ENCODE measurements at regions not wholly inside any gene's neighbourhood (a gene's known extent, or its start where the extent isn't known, plus 50 kb on each side); places are given as distances from the start of the nearest gene placed in this dataset.
"Not testable (repeated sequence)": the region's sequence is repeated elsewhere in the genome, so short reads cannot be mapped to it uniquely, and the experiment has no call there.

- Mint-ChIP-seq H3K27ac (ENCODE audit: low read depth) (no peak overlapping the region), H3K27me3 (no peaks in the 10 kb centered on the region), H3K9me3 (peaks cover 25% of the 10 kb centered on the region), H3K36me3 (ENCODE audit: insufficient read depth) (no peaks in the 10 kb centered on the region), H3K4me1 (no peaks in the 10 kb centered on the region), H3K4me3 (no peak overlapping the region)
- no peak for ATAC-seq (replicated peaks; ENCODE audit: extremely low read depth, poor library complexity, severe bottlenecking)
- DNase-seq (ENCODE audit: low spot score in 2 of 2), result no peak
These were observed 2188.9 kb downstream of the PCDH7 start for GRCh38 chr4:32909053-32909452.

GRCh38 chr4:32909736-32910135 is 2189.6 kb downstream of the PCDH7 start:
- H3K36me3 Mint-ChIP-seq (ENCODE audit: insufficient read depth), result no peaks in the 10 kb centered on the region
- DNase-seq (ENCODE audit: low spot score in 2 of 2) (no peak), ATAC-seq (replicated peaks; ENCODE audit: extremely low read depth, poor library complexity, severe bottlenecking) (no peak)
- peaks cover 19% of the 10 kb centered on the region for H3K9me3 Mint-ChIP-seq
- no peak overlapping the region for H3K27ac Mint-ChIP-seq (ENCODE audit: low read depth)
- no peak overlapping the region for H3K4me3 Mint-ChIP-seq
- H3K27me3 Mint-ChIP-seq, result no peaks in the 10 kb centered on the region
- H3K4me1 Mint-ChIP-seq, result no peaks in the 10 kb centered on the region

- Mint-ChIP-seq H3K9me3 (peaks cover 5% of the 10 kb centered on the region), H3K27me3 (no peaks in the 10 kb centered on the region), H3K27ac (ENCODE audit: low read depth) (no peak overlapping the region), H3K4me3 (no peak overlapping the region), H3K4me1 (no peaks in the 10 kb centered on the region), H3K36me3 (ENCODE audit: insufficient read depth) (no peaks in the 10 kb centered on the region)
- DNase-seq (ENCODE audit: low spot score in 2 of 2), result no peak
- no peak for ATAC-seq (replicated peaks; ENCODE audit: extremely low read depth, poor library complexity, severe bottlenecking)
These were observed 2197.4 kb downstream of the PCDH7 start for GRCh38 chr4:32917586-32917985.

GRCh38 chr4:32929796-32930699 is 2209.9 kb downstream of the PCDH7 start:
- no peaks in the 10 kb centered on the region for H3K36me3 Mint-ChIP-seq (ENCODE audit: insufficient read depth)
- ATAC-seq (replicated peaks; ENCODE audit: extremely low read depth, poor library complexity, severe bottlenecking) (no peak), DNase-seq (ENCODE audit: low spot score in 2 of 2) (no peak)
- no peak overlapping the region for H3K4me3 Mint-ChIP-seq
- H3K4me1 Mint-ChIP-seq, result no peaks in the 10 kb centered on the region
- no peaks in the 10 kb centered on the region for H3K27me3 Mint-ChIP-seq
- no peak overlapping the region for H3K27ac Mint-ChIP-seq (ENCODE audit: low read depth)
- H3K9me3 Mint-ChIP-seq, result peaks cover 11% of the 10 kb centered on the region

- no peak overlapping the region for H3K4me3 Mint-ChIP-seq
- peaks cover 10% of the 10 kb centered on the region for H3K9me3 Mint-ChIP-seq
- ATAC-seq (replicated peaks; ENCODE audit: extremely low read depth, poor library complexity, severe bottlenecking), result no peak
- no peaks in the 10 kb centered on the region for H3K27me3 Mint-ChIP-seq
- H3K27ac Mint-ChIP-seq (ENCODE audit: low read depth), result no peak overlapping the region
- no peaks in the 10 kb centered on the region for H3K4me1 Mint-ChIP-seq
- DNase-seq (ENCODE audit: low spot score in 2 of 2), result no peak
- no peaks in the 10 kb centered on the region for H3K36me3 Mint-ChIP-seq (ENCODE audit: insufficient read depth)
These were observed 2210.5 kb downstream of the PCDH7 start for GRCh38 chr4:32930700-32931099.

- H3K4me1 Mint-ChIP-seq, result no peaks in the 10 kb centered on the region
- ATAC-seq (replicated peaks; ENCODE audit: extremely low read depth, poor library complexity, severe bottlenecking) (no peak), DNase-seq (ENCODE audit: low spot score in 2 of 2) (no peak)
- H3K27ac Mint-ChIP-seq (ENCODE audit: low read depth), result no peak overlapping the region
- no peaks in the 10 kb centered on the region for H3K36me3 Mint-ChIP-seq (ENCODE audit: insufficient read depth)
- no peaks in the 10 kb centered on the region for H3K27me3 Mint-ChIP-seq
- peaks cover 10% of the 10 kb centered on the region for H3K9me3 Mint-ChIP-seq
- H3K4me3 Mint-ChIP-seq, result no peak overlapping the region
These were observed 2211.3 kb downstream of the PCDH7 start for GRCh38 chr4:32931475-32931874.

- no peaks in the 10 kb centered on the region for H3K36me3 Mint-ChIP-seq (ENCODE audit: insufficient read depth)
- no peaks in the 10 kb centered on the region for H3K4me1 Mint-ChIP-seq
These were observed 2212.0 kb downstream of the PCDH7 start for GRCh38 chr4:32932156-32932555.

GRCh38 chr4:32939222-32939621 is 2219.1 kb downstream of the PCDH7 start:
- not testable (repeated sequence) for H3K4me1 Mint-ChIP-seq; H3K27ac Mint-ChIP-seq (ENCODE audit: low read depth); H3K27me3 Mint-ChIP-seq; H3K4me3 Mint-ChIP-seq; ATAC-seq (replicated peaks; ENCODE audit: extremely low read depth, poor library complexity, severe bottlenecking); DNase-seq (ENCODE audit: low spot score in 2 of 2); H3K36me3 Mint-ChIP-seq (ENCODE audit: insufficient read depth)
- peaks cover 22% of the 10 kb centered on the region for H3K9me3 Mint-ChIP-seq

More at GRCh38 chr4:32932156-32932555, 2212.0 kb downstream of the PCDH7 start:
- ATAC-seq (replicated peaks; ENCODE audit: extremely low read depth, poor library complexity, severe bottlenecking), result no peak
- H3K27ac Mint-ChIP-seq (ENCODE audit: low read depth), result no peak overlapping the region
- H3K9me3 Mint-ChIP-seq, result peaks cover 11% of the 10 kb centered on the region
- no peak for DNase-seq (ENCODE audit: low spot score in 2 of 2)
- no peak overlapping the region for H3K4me3 Mint-ChIP-seq
- no peaks in the 10 kb centered on the region for H3K27me3 Mint-ChIP-seq

GRCh38 chr4:32950866-32951265 is 2230.7 kb downstream of the PCDH7 start:
- Mint-ChIP-seq H3K27me3 (no peaks in the 10 kb centered on the region), H3K27ac (ENCODE audit: low read depth) (no peak overlapping the region), H3K4me1 (no peaks in the 10 kb centered on the region), H3K36me3 (ENCODE audit: insufficient read depth) (no peaks in the 10 kb centered on the region), H3K4me3 (no peak overlapping the region), H3K9me3 (peaks cover 27% of the 10 kb centered on the region)
- DNase-seq (ENCODE audit: low spot score in 2 of 2) (no peak), ATAC-seq (replicated peaks; ENCODE audit: extremely low read depth, poor library complexity, severe bottlenecking) (no peak)

- Mint-ChIP-seq H3K36me3 (ENCODE audit: insufficient read depth) (no peaks in the 10 kb centered on the region), H3K4me3 (no peak overlapping the region), H3K4me1 (no peaks in the 10 kb centered on the region), H3K27me3 (no peaks in the 10 kb centered on the region), H3K27ac (ENCODE audit: low read depth) (no peak overlapping the region), H3K9me3 (peaks cover 13% of the 10 kb centered on the region)
- no peak for ATAC-seq (replicated peaks; ENCODE audit: extremely low read depth, poor library complexity, severe bottlenecking)
- DNase-seq (ENCODE audit: low spot score in 2 of 2), result no peak
These were observed 2238.4 kb downstream of the PCDH7 start for GRCh38 chr4:32958586-32958985.

GRCh38 chr4:32962100-32962499 is 2241.9 kb downstream of the PCDH7 start:
- H3K36me3 Mint-ChIP-seq (ENCODE audit: insufficient read depth), result no peaks in the 10 kb centered on the region
- ATAC-seq (replicated peaks; ENCODE audit: extremely low read depth, poor library complexity, severe bottlenecking) (no peak), DNase-seq (ENCODE audit: low spot score in 2 of 2) (no peak)
- no peak overlapping the region for H3K27ac Mint-ChIP-seq (ENCODE audit: low read depth)
- peaks cover 7% of the 10 kb centered on the region for H3K9me3 Mint-ChIP-seq
- no peaks in the 10 kb centered on the region for H3K4me1 Mint-ChIP-seq
- H3K4me3 Mint-ChIP-seq, result no peak overlapping the region
- H3K27me3 Mint-ChIP-seq, result no peaks in the 10 kb centered on the region

- Mint-ChIP-seq H3K36me3 (ENCODE audit: insufficient read depth) (peaks cover 3% of the 10 kb centered on the region), H3K9me3 (peaks cover 14% of the 10 kb centered on the region), H3K4me3 (no peak overlapping the region), H3K4me1 (no peaks in the 10 kb centered on the region), H3K27ac (ENCODE audit: low read depth) (no peak overlapping the region), H3K27me3 (no peaks in the 10 kb centered on the region)
- DNase-seq (ENCODE audit: low spot score in 2 of 2) (no peak), ATAC-seq (replicated peaks; ENCODE audit: extremely low read depth, poor library complexity, severe bottlenecking) (no peak)
These were observed 2265.1 kb downstream of the PCDH7 start for GRCh38 chr4:32985256-32985655.

- DNase-seq (ENCODE audit: low spot score in 2 of 2) (no peak), ATAC-seq (replicated peaks; ENCODE audit: extremely low read depth, poor library complexity, severe bottlenecking) (no peak)
- Mint-ChIP-seq H3K4me1 (no peaks in the 10 kb centered on the region), H3K27ac (ENCODE audit: low read depth) (no peak overlapping the region), H3K27me3 (no peaks in the 10 kb centered on the region), H3K4me3 (no peak overlapping the region), H3K9me3 (peaks cover 14% of the 10 kb centered on the region), H3K36me3 (ENCODE audit: insufficient read depth) (peaks cover 3% of the 10 kb centered on the region)
These were observed 2266.1 kb downstream of the PCDH7 start for GRCh38 chr4:32986236-32986635.
